ENCODE measurements at regions not wholly inside any gene's neighbourhood (a gene's known extent, or its start where the extent isn't known, plus 50 kb on each side); places are given as distances from the start of the nearest gene placed in this dataset.
"Not testable (repeated sequence)": the region's sequence is repeated elsewhere in the genome, so short reads cannot be mapped to it uniquely, and the experiment has no call there.

DNA sequence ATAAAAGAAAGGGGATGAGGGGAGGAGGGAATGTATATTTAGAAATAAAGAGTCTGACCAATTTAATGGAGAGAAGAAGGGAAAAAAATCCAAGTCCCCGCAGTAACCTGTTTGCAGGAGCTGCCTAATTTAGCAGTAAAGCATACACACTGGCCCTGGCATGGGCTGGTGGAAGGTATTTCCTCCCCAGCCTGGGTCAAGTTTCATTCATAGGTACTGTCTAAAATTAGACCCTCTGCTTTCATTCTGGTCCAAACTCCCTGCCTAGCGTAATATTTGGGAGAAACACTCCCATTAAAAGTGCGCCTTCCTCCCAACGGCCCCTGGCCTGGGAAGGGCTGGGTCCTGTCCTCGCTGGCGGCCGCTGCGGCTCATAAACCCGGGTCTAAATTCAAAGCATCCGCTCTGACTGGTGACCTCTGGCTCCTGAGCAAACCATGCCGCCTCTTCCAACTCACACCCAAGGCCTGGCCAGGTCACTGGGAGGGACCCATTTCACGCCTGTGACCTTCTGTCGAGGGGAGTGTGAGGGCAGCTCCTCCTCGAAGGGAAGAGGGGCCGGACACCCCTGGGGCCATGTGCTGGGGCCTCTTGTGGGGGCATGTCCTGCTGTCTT lies 123.2 kb downstream of the FGF18 start:
- Histone ChIP-seq H3K27me3 (no peaks in the 10 kb centered on the region), H3K4me3 (no peak overlapping the region), H3K27ac (no peak overlapping the region), H3K4me1 (ENCODE audit: insufficient read depth) (no peaks in the 10 kb centered on the region), H3K9me3 (no peaks in the 10 kb centered on the region), H3K36me3 (no peaks in the 10 kb centered on the region)
- DNase-seq: no peak
- intact Hi-C loops (cut with DNase I): no loop called here
- 26 to 41% (median 28%) methylated on average over 15 of the region's 15 CpGs for WGBS, 3 donors
- TF ChIP-seq CTCF (IDR thresholded peaks at IDR 0.05) (no peak), EP300 (IDR thresholded peaks at IDR 0.05) (no peak), POLR2A (IDR thresholded peaks at IDR 0.05) (no peak)

DNA sequence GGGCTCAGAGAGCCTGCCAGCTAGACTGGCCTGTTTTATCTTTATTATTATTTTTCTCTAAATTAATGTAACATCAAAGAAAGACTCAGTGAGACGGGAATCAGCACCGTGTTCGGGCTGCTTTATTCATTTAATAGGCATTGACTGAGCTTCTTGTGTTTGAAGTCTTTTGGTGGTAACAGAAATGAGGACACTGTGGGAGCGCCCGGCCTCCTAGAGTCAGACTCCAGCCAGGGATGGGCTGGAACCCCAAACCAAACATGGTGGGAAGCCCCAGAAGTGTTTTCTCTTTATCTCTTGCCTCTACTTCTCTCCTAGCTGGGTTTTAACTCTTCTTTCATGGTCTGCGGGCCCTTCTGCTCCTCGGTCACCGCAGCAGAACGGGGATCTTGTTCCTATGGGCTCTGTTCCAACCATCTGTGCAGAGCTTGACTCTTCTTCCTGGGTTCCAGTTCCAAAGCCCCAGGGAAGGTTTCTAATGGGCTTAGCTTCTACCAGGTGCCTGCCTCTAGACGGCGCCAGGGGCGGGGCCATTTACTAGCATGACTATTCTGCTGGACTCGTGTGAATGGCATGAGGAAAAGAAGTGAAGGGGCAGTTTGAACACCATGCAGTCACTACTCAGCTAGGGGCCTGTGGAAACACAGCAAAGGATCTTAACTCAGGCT lies 123.8 kb downstream of the FGF18 start:
- H3K4me3 ChIP-seq: no peak overlapping the region
- DNase-seq: no peak
- TF ChIP-seq EP300 (IDR thresholded peaks at IDR 0.05): no peak
- TF ChIP-seq POLR2A (IDR thresholded peaks at IDR 0.05): no peak
- no peaks in the 10 kb centered on the region for H3K27me3 ChIP-seq
- intact Hi-C loops (cut with DNase I): no loop called here
- H3K27ac ChIP-seq: no peak overlapping the region
- no peaks in the 10 kb centered on the region for H3K9me3 ChIP-seq
- H3K4me1 ChIP-seq (ENCODE audit: insufficient read depth): no peaks in the 10 kb centered on the region
- 64 to 72% (median 68%) methylated on average over 13 of the region's 13 CpGs for WGBS, 3 donors
- no peaks in the 10 kb centered on the region for H3K36me3 ChIP-seq

DNA sequence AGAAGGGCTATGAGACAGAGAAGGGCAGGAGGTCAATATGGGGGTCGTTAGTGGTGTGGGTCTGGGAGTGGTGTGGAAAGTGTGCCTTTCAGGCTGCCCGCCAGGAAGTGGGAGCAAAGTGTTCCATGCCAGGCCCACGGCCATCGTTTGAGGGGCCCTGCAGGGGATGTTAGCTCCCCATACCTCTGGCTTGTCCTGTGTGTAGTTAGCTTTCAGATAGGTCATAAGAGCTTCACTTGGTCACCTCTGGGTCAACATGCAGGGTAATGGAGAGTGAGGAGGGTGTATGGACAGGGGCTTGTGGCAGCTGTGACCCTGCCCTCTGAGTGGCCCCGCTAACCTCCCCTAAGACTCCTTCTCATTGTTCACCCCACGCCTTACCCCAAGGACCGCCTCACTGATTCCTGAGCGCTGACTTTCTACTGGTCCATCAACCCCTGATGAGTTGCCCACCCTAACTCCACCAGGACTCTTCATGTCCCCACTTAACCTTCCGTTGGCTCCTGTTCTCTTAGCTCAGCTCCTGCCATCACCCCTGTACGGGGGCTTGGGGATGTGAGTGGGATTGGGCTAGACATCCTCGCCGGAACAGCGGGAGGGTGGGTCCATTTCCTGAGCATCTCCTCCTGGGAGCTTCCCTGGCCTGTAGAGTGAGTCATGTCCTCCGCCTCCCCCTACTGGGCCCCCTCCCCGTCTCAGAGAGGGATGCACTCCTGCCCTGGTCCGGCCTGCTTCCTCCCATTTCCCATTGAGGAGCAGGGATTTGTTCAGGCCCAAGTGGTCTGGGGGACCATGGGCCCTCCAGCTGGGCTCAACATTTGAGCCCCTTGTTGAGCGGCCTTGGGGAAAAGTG lies 125.7 kb downstream of the FGF18 start:
- WGBS, 3 donors: 86 to 91% (median 90%) methylated on average over 17 of the region's 17 CpGs
- no peaks in the 10 kb centered on the region for H3K27me3 ChIP-seq
- no peaks in the 10 kb centered on the region for H3K36me3 ChIP-seq
- no peak for TF ChIP-seq EP300 (IDR thresholded peaks at IDR 0.05)
- no peak for TF ChIP-seq POLR2A (IDR thresholded peaks at IDR 0.05)
- no peak for TF ChIP-seq CTCF (IDR thresholded peaks at IDR 0.05)
- H3K27ac ChIP-seq: no peak overlapping the region
- H3K4me1 ChIP-seq (ENCODE audit: insufficient read depth): no peaks in the 10 kb centered on the region
- intact Hi-C loops (cut with DNase I): no loop called here
- H3K9me3 ChIP-seq: no peaks in the 10 kb centered on the region
- no peak for DNase-seq
- no peak overlapping the region for H3K4me3 ChIP-seq

GRCh38 chr5:171549274-171549673 lies 129.8 kb downstream of the FGF18 start:
- H3K27ac ChIP-seq: no peak overlapping the region
- H3K27me3 ChIP-seq: no peaks in the 10 kb centered on the region
- H3K4me1 ChIP-seq (ENCODE audit: insufficient read depth): no peaks in the 10 kb centered on the region
- no peaks in the 10 kb centered on the region for H3K9me3 ChIP-seq
- intact Hi-C loops (cut with DNase I): no loop called here
- WGBS, 3 donors: 53 to 61% (median 55%) methylated on average over 8 of the region's 8 CpGs
- H3K4me3 ChIP-seq: no peak overlapping the region
- no peak for DNase-seq
- H3K36me3 ChIP-seq: no peaks in the 10 kb centered on the region
- no peak for TF ChIP-seq EP300 (IDR thresholded peaks at IDR 0.05)
- TF ChIP-seq CTCF (IDR thresholded peaks at IDR 0.05): no peak
- no peak for TF ChIP-seq POLR2A (IDR thresholded peaks at IDR 0.05)

- 89 to 96% (median 94%) methylated on average over 7 of the region's 7 CpGs for WGBS, 3 donors
- DNase-seq: not testable (repeated sequence)
These were observed 134.4 kb downstream of the FGF18 start for GRCh38 chr5:171553817-171554216.

More at GRCh38 chr5:171553817-171554216, 134.4 kb downstream of the FGF18 start:
- H3K4me3 ChIP-seq; H3K9me3 ChIP-seq; H3K4me1 ChIP-seq (ENCODE audit: insufficient read depth); H3K27me3 ChIP-seq; intact Hi-C loops (cut with DNase I); H3K27ac ChIP-seq; H3K36me3 ChIP-seq: not testable (repeated sequence)

All from ovary (tissue), 7 donors.